ENCODE measurements at regions not wholly inside any gene's neighbourhood (a gene's known extent, or its start where the extent isn't known, plus 50 kb on each side); places are given as distances from the start of the nearest gene placed in this dataset.

GRCh38 chr14:46734286-46734685, 82.7 kb upstream of the RPL10L start:
- TF ChIP-seq ETV5 (CRISPR knock-in tag; IDR thresholded peaks at IDR 0.05; ENCODE audit: borderline replicate concordance): no peak
- TF ChIP-seq ERF (CRISPR knock-in tag; IDR thresholded peaks at IDR 0.05): no peak
- TF ChIP-seq ZNF333 (CRISPR knock-in tag; IDR thresholded peaks at IDR 0.05; ENCODE audit: borderline replicate concordance): no peak
- TF ChIP-seq KLF9 (CRISPR knock-in tag; IDR thresholded peaks at IDR 0.05; ENCODE audit: low read depth): no peak
- TF ChIP-seq BRD4 (CRISPR knock-in tag; IDR thresholded peaks at IDR 0.05): no peak
- no peak for TF ChIP-seq ARID3A (IDR thresholded peaks at IDR 0.05; ENCODE audit: low read depth, low read length)
- TF ChIP-seq KAT2B (IDR thresholded peaks at IDR 0.05; ENCODE audit: borderline replicate concordance, low read depth, low read length): no peak
- TF ChIP-seq LBX2 (CRISPR knock-in tag; IDR thresholded peaks at IDR 0.05; ENCODE audit: borderline replicate concordance): no peak
- TF ChIP-seq SALL2 (CRISPR knock-in tag; IDR thresholded peaks at IDR 0.05): no peak
- TF ChIP-seq SOX13 (IDR thresholded peaks at IDR 0.05): no peak
- TF ChIP-seq SOX13 (CRISPR knock-in tag; conservative IDR thresholded peaks at IDR 0.05 in 1 of 2, IDR thresholded peaks at IDR 0.05 in 1 of 2): no peak
- TF ChIP-seq ZNF446 (CRISPR knock-in tag; IDR thresholded peaks at IDR 0.05): no peak
- ChIA-PET CTCF (ENCODE audit: low intra/inter-chr PET ratio, low total read pairs) (no interaction called here), POLR2A (no interaction called here)
- no peaks in the 10 kb centered on the region for H3K27me3 ChIP-seq (ENCODE audit: control insufficient read depth in 1 of 2, insufficient read depth in 2 of 2, low read length in 2 of 2)
- BruUV-seq (replicated peaks): no TSS peak
- no peak for ATAC-seq
- H3K9ac ChIP-seq (ENCODE audit: insufficient read depth, low read depth, low read length): no peak overlapping the region
- H3K4me3 ChIP-seq (replicated peaks in 1 of 3; ENCODE audit: insufficient read depth in 1 of 3, low read depth in 2 of 3, low read length in 3 of 3): no peak overlapping the region
- intact Hi-C loops (cut with micrococcal nuclease; ENCODE audit: unreplicated experiment): no loop called here
- H3K9me3 ChIP-seq (ENCODE audit: low read length): peaks cover 17% of the 10 kb centered on the region
- no peak for DNase-seq (ENCODE audit: low spot score)
- no peak overlapping the region for H3K27ac ChIP-seq (ENCODE audit: extremely low read length, insufficient read depth, low read length)
- H2AFZ ChIP-seq (ENCODE audit: low read length): no peak overlapping the region
- no peak overlapping the region for H3K4me2 ChIP-seq (ENCODE audit: low read depth, low read length)
- H3K36me3 ChIP-seq (replicated peaks in 1 of 2; ENCODE audit: control insufficient read depth in 1 of 2, insufficient read depth in 2 of 2, low read length in 2 of 2): no peaks in the 10 kb centered on the region
- no peaks in the 10 kb centered on the region for H3K4me1 ChIP-seq (ENCODE audit: insufficient read depth, low read length)
- in situ Hi-C loops (cut with HindIII; ENCODE audit: extremely low pct_ligation_motif_present, low pct_unique_long_range_greater_than_20kb): no loop called here
- 7% methylated on average over 4 of the region's 4 CpGs for WGBS (ENCODE audit: low lambda C conversion rate)
- no peaks in the 10 kb centered on the region for H4K20me1 ChIP-seq (ENCODE audit: insufficient read depth, low read length)
- no peak for FAIRE-seq
- H3K79me2 ChIP-seq (ENCODE audit: insufficient read depth, low read length): no peaks in the 10 kb centered on the region
